HG02885 (cell line): ENCODE measurements at regions not wholly inside any gene's neighbourhood (a gene's known extent, or its start where the extent isn't known, plus 50 kb on each side); places are given as distances from the start of the nearest gene placed in this dataset.

Experiments
- ATAC-seq: cut with Tn5 transposase; IDR thresholded peaks from one replicate; pipeline ENCODE4 v1.9.1; 2021; ENCODE audit warnings: mild to moderate bottlenecking; ENCODE audit not compliant: unreplicated experiment, poor library complexity

DNA sequence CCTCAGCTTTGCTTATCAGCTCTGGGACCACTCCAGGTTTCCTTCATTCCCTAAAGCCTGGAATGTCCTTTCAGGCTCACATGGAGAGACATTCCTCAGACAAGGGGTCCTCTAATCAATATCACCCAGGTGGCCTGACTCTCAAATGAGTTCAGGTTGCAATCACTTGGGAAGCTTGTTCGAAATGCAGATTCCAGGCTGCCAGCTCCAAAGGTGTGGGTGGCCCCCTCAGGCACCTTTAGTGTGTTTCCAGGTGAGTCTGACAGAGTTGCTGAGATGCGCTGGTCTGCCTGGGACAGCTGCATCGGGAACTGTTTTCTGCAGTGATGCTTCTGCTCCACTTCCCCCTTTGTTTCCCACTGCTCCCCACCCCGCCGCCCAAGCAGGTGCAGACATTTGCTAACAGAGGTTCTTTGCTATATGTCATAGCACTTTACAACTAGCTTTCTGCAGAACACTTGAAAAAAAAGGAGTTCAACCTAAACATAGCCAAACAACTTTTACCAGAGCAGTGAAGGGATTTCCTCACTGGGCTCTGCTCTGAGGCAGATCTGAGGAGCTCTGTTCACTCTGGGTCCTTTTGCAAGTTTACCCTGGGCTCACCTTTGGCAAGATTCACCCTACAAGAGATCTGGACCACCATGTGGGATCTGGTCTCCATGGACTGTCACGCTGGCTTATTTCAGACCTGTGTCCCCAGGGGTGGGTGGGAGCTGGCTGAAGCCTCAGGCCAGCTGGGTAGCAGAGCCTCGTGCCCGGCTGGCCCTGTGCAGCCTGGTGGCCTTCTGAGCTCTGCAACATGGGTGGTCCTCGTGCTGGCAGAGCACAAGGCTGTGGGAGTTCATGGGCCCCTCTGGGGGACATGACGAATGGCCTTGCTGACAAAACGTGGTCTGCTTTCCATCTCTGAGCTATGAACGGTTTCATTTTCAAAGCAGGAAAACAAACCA, 539.6 kb downstream of the CCDC171 start:
- ATAC-seq, result no peak

DNA sequence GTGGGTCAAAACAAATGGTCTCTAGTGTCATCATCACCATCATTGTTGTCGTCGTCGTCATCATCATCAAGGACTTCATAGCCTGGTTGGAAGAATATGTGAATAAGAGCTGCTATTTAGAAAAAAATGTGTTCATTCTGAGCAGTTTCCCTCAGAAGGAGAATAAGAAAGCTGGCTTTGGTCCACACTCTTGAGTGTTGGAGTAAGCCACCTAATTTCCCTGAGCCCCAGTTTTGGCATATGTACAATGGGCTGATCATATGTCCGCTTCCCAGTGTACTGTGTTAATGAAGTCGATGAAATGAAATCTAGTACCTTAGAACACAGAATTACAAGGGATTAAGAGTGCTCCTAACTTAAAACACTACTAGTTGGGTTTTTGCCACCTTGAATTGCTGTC, 545.5 kb downstream of the CCDC171 start:
- no peak for ATAC-seq

DNA sequence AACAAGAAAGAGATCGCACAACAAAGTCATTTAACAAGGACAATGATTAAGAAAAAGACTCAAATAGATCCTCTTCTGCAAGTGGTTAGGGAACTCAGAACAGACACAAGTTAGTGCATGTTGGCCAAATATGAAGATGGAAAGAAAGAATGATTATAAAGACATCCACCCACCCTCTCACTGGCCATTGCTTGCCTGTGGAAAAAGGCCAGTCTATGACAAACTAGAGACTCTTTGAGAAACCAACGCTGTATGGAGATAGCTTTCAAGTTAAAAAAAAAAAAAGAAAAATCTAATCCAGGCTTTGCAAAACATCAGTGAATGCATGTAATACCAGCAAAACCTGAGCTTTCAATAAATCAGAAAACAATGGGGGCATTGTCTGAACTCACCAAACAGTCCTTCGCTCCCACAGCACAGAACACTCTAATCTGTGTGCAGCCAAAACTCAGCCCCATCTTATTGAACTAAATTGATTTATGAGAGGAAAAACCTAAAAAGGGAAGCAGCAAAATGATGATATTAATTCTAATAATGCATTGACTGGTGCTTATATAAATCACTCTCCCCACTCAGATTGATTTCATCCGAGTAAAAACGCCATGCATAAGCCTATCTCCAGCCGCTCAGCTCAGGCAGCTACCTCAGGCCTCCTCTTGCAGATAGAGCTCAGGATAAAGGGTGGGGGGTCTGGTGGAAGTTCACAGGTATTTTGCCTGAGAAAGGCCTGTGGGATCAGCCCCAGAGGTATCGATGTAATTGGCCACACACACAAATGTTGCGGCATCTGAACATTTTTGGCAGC, 547.1 kb downstream of the CCDC171 start:
- ATAC-seq, result no peak

DNA sequence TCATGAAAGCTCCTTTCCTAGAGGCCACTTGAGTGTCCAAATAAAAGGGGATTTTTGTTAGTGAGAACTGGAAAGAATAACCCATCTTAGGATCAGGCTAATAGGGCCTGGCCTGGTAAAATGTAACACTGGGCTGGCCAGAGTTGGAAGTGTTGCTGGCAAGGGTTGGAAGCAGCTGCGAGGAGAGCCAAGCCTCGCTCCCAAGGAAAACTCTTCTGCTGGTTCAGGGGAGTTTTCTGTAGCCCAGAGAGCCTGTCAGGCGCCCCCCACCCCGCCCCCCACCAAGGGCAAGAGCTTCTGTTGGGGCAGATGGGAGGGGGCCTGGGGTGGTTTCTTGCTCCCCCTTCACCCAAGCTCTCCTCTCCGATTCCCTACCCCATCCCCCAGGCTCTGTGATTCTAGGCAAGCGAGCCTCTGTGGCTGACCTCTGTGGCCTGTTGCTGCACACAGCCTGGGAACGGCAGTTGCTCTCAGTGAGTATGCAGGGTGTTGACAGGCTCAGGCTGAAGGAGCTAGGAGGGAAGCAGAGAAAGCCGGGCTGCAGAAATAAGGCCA, 547.8 kb downstream of the CCDC171 start:
- ATAC-seq, result no peak

DNA sequence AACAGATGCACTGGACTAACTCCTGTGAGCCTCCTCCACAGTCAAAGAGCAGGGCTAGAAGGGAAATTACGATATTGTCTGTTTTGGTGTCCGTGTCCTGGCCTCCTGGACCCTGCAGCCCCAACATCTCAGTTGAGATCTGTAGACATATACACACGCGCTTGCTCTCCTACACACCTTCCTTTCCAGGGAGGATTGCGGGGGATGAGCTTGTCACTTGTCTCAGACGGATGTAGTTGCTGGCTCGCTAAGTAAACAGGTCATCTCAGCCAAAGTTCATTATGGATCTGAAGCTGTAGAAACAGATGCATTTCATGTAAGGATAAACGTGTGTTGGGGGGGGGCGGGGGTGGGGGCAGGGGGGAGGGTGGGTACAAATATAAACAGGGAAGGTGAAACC, 549.3 kb downstream of the CCDC171 start:
- ATAC-seq, result no peak

DNA sequence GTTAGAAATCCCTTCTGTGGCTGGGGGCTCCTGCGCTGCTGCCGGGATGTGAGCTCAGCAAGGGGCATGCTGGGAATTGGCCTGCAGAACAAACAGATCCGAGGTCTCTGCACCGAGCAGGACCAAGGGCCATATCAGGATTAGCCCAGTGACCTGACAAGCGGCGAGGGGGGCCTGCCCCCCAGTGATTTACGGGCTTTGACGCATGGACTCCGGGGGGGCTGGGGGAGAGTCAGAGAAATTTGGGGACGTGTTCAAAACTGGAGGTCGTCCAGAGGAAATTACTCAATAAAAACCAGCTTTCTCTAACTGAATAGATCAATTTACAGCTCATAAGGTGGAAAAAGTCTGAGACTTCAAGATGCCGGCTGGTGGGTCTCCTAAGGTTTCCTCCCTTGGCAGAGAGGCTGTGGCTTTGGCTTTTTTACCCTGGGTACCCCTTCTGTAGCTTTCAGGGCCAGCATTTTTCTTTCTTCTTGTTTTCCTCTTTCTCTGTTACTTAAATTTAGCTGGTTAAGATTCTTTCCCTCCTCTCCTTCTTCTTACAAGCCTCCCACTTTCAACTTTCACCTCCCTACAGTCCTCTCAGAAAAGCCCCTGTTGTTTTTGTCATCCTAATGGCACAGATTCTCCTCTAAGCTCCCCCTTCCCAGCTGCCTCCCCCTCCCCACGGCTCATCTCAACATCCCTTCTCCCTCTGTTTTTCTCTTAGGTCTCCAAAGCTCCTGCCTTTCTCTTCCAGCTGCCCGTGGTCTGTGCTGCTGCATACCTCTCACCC, 551.0 kb downstream of the CCDC171 start:
- ATAC-seq, result no peak

DNA sequence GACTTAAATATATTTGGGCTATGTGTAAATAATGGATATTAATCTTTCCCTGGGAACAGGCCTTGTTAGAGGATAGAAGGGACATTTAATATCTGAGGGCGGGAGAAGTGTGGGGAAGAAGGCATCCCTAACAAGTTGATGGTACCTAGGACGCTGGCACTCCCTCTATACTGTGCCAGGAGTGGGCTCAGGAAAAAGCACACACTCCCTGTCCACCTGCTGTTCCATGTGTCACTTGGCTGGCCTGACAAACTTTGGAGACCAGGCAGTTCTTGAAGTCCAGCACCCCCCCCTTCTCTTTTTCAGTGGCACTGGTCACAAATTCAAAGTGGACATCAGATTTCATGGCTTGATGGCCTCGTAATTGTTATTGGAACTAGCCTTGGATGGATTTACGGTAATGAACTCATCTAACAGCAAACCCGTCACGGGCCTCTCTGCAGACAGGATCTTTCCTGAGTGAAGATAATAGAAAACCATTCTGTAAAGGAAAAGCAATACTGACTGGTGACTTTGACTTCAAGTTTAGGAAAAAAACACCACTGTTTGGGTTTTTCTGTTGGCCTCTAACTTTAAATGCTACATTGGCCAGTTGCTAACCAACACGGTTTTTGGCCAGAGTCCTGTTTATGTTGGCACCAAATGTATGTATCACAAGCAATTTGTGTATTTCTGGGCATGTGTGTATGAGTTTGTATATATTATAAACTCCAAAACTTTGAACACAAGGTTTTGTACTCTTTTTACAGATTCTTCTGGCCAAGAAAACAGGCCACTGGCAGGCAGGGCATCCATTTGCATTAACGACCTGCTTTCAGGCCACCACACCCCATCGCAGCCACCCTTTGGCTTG, 552.6 kb downstream of the CCDC171 start:
- no peak for ATAC-seq

DNA sequence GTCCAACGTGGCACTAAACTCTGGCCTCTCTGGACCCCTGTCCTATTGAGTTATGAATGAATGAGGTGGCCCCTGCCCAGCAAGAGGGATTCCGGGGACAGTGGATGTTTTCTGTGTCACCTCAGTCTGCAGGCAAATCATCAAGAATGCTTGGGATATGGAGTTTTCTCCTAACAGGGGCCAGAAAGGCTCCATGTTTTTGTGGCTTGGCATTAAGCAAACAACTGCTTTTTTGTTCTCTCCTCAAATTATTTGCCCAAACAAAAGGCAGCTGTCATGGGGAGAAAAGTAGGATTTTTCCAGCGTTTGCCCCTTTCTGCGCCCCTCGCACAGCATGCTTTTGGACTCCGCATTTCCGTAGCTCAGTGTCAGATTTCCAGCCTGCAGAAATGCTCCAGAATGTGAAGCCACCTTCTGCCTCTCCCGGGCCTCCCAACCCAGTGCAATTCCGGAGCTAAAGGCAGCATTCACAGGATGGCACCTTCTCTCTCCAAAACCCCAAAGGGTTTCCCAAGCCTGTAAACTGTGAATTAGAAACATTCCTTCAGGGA, 553.3 kb downstream of the CCDC171 start:
- ATAC-seq, result no peak

DNA sequence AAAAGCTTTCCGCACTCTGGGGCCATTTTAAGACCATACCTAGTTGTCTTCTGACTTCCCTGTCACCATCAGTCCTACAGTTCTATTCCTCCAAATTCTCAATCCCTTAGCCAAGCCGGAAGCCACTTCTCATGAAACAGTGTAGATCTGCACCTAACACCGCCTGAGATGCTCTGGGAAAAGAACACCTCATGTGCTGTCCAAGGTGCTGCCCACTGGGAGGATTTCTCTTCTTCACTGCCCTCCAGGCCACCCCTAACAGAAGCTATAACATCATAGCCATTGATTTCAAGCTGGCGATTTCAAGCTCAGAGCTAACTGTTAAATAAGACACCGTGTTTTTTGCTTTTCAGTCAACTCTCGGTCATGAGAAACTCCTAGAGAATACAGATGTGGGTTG, 559.3 kb downstream of the CCDC171 start:
- no peak for ATAC-seq

DNA sequence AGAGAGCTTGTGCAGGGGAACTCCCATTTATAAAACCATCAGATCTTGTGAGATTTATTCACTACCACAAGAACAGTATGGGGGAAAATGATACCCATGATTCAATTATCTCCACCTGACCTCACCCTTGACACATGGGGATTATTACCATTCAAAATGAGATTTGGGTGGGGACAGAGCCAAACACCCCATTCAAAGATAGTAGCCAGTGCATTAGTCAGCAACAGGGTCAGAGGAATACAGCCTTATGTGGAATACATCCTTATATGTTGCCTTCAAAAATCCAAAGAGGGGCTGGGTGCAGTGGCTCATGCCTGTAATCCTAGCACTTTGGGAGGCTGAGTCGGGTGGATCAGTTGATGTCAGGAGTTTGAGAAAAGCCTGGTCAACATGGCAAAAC, 563.2 kb downstream of the CCDC171 start:
- no peak for ATAC-seq

DNA sequence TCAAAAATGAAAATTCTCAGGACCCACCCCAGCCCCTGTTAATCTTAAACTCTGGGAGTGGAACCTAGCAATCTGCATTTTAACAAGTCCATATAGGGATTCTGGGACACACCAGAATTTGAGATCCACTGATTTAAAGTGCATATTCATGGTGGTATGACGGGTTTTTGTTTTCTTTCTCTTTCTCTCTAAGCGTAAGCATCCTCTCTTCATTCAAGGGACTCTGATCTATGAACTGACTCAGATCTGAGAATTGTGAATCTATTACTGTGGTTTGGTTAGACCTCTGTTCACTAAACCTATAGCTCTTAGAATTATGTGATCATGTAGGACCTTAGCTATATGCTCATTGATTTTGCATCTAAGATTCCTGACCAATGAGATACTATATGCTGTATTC, 565.2 kb downstream of the CCDC171 start:
- ATAC-seq, result no peak

DNA sequence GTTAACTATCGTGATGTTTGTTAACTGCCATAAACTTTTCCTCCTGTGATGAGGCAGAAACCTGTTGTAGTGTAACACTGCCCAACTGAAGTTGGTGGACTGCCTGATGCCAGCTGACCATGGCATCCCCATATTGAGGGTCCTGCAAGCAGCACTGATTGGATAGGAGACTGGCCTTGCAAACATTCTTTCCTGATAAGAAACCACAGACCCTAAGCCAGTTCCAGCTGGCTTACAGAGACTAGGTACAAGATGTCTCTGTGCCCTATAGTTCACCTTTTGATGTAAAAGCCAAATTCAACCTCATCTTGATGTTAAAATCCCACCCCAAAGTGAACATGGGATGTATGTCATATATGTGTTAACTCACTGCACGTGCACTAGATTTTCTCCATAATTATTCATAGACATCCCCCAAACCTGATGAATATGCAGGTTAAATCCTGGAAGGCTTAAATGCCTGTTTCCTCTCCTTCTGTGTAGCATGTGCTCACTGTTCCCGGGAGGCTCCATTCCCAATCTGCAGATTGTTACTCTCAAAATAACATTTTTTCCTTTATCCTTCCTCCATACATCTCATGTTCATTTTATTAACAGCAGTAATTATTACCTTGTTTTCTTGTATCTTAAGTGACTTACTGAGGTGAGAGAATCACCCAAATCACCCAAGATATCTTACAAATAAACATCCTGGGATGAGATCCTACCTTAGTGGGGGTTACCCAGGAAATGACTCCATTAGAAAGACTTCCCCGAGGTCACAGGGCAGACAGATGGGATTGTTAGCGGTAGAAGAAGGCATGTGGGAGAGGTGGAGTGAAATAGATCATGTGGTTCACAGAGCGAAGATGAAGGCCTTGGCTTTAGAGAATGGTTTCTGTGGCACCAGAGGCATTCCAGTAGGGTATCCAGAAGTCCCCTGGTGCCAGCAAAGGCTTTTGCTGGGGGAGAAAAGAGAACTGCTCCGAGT, 566.7 kb downstream of the CCDC171 start:
- no peak for ATAC-seq

DNA sequence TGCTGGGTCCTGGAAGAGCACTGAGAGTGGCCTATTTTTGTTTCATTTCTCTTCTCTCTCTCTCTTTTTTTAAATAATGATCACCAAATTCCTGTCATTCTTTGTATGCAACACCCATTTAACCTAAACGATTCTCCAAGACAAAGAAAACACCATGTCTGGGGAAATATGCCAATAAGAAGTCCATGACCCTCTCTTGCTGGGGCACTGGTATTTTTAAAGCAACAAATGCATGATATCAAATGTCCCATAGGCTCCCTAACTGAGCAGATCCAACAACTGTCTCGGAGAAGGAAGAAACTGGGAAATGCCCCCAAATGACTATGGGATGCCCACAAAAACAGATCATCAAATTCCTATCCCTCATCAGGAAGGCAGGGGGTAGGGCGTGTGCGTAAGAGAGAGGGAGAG, 567.4 kb downstream of the CCDC171 start:
- no peak for ATAC-seq

DNA sequence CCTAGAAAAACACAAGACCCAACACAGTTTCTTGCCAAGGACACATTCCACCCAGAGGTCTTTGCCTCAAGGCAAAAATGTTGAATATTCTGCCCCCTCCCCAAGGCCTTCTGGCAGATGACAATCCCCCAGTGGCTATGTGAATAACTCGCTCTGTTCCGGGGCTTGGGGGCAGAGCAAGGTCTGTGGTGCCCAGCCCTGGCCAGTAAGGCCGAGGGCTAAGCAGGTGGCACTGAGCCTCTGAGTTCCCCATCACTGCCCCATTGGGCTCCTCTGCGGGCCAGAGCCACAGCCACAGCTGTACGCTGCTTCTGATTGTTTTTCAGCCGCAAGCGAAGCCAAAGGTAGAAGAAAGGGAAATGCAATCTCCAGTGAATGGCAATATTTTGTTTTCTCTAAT, 567.9 kb downstream of the CCDC171 start:
- no peak for ATAC-seq

DNA sequence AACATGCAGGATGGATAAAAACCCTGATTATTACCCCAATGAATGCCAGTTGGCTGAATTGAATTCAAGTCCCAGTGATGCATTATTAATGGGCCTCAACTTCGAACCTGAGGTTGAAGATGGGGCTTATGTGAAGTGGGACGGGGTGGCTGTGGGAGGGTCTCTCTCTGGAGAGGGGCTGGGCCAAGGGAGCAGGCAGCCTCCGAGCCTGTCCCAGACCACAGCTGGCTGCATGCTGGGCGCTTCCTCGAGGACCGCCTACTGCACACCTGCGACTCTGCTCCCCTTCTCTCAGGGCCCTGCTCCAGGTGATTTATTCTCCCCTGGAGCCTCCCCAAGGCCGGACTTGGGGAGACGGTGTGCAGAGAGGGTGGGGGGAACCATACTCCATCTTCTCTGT, 568.3 kb downstream of the CCDC171 start:
- ATAC-seq, result no peak

DNA sequence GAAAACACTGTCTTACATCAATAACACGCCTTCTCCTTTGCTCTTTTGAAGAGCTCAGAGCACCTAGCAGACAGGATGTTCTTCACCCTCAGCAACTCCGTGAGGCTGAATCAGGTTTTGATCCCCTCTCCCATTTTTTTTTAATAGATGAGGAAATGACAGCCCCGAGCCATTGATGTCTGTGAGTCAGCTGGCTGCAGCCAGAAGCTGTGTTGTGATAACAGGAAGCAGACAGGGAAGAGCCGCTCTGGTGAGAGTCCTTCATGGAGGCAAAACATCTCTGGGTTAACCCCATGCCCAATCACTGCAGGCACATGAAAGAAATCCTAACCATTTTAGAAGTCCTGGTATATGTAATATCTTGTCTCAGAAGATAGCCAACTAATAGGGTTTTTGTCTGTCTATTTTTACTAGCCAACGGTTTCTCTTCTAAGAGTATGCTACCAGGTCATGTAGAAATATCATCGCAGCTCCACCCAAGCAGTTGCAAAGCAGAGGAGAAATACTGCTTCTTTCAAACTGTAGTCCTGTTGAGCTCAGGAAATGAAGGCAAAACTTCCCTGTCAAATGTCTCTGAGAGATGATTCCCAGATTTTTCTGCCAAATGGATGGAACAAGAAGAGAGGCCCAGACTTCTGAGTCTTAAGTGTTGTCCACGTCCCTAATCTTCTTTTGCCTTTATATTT, 568.9 kb downstream of the CCDC171 start:
- no peak for ATAC-seq

DNA sequence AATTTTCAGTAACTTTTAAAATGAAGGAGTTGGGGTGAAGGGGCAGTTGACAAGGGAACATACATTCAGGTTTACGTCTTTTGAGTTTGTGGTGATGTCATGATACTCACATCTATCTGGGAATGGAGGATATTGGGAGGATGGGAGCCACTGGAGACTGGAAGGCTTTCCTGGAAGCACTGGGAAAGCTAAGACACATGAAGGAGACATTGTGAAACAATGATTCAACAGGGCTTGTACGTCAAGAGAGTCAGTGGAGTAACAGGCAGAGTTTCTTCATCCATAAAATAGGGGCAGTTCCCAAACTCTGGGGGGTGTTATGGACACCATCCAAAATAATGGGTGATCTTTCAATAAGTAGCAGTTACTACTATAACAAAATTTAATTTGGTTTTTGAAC, 572.8 kb downstream of the CCDC171 start:
- ATAC-seq, result no peak

DNA sequence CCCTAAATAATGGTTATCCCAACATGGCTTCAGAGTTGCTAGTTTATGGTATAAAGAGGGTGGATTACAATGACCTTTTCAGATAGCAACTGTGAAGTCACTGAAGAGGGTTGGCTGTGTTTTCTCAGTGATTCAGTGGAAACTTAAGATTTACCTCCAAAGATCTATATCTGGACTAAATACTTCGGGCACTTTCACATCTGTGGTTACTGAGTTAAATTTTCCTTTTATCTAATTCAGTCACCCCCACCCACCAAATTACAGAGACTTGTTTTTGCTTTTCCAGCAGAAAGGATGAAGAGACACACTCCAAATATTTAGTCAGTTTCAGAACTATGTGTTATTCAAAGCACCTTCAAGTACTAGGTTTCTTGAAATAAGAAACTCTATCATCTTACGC, 573.2 kb downstream of the CCDC171 start:
- ATAC-seq, result no peak
